SKM-1 treated with dmso at 0.1 percent for 144 hours (cell line): ENCODE measurements at regions not wholly inside any gene's neighbourhood (a gene's known extent, or its start where the extent isn't known, plus 50 kb on each side); places are given as distances from the start of the nearest gene placed in this dataset.
"Not testable (repeated sequence)": the region's sequence is repeated elsewhere in the genome, so short reads cannot be mapped to it uniquely, and the experiment has no call there.

Experiments used
- DNase-seq: peaks from one replicate; lab custom pipeline; 2025; ENCODE audit not compliant: unreplicated experiment; lab: John Stamatoyannopoulos, UW

GRCh38 chrX:1140236-1140681 is 72.2 kb downstream of the CRLF2 start:
- no peak for DNase-seq

- DNase-seq: no peak
Measured at GRCh38 chrX:1139185-1139500, 73.3 kb downstream of the CRLF2 start.

DNA sequence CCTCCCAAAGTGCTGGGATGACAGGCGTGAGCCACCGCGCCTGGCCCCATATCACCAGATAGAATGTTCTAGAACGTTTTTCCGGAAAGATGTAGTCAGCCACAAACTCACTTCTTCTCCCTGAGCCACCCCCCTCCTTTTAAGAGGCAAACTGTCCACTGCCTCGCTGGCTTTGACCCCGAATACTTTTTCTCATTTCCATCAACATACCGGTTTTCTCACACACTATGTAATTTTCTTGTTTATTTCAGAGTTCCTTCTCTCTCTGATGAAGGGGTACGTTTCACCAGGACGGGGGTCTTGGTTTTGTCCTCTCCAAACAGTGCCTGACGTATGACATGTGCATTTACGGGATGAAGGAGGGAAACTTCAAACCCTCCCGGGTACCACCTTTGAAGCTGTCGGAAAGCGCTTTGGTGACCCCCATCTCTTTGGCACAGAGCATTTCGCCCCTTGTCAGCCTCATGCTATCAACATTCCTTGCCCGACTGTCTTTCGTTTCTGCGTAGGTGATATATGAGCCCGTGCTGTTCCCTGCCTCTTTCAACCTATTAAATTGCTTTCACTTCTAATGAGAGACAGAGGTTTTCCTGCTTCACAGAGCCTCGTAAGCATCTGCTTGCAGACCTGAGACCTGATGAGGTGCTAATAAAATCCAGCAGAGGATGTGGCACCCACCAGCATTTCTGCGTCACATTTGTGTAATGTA is 73.8 kb downstream of the CRLF2 start:
- no peak for DNase-seq

DNA sequence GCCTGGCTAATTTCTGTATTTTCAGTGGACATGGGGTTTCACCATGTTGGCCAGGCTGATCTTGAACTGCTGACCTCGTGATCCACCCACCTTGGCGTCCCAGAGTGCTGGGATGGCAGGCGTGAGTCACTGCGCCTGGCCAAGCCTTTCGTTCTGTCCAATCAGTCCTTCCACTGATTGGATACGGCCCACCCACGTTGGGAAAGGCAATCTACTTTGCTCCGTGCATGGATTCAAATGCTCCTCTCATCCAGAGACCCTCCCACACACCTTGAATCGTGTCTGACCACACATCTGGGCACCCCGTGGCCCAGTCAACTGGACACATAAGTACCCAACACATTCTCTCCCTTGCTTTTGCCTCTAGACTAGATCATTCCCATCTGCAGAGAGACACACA is 74.9 kb downstream of the CRLF2 start:
- no peak for DNase-seq

- not testable (repeated sequence) for DNase-seq
Measured at GRCh38 chrX:1136582-1136981, 75.9 kb downstream of the CRLF2 start.

- DNase-seq: no peak
Measured at GRCh38 chrX:1134976-1135375, 77.5 kb downstream of the CRLF2 start.

DNA sequence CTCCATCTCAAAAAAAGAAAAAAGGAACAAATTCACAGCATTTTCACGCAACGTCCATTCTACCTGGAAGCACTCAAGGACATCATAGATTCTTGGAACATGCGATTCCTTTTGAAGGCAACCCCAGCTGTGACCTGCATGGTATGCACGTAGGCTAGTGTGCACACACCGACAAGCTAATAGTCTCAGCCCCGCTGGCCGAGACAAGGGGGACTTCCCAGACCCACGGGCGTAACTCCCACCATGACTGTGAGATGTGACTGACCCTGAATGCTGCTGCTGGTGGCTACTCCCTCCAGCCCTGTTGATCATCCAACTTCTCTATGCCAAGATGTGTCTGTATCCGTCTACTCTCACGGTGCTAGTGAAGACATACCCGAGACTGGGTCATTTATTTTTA is 78.3 kb downstream of the CRLF2 start:
- no peak for DNase-seq

DNA sequence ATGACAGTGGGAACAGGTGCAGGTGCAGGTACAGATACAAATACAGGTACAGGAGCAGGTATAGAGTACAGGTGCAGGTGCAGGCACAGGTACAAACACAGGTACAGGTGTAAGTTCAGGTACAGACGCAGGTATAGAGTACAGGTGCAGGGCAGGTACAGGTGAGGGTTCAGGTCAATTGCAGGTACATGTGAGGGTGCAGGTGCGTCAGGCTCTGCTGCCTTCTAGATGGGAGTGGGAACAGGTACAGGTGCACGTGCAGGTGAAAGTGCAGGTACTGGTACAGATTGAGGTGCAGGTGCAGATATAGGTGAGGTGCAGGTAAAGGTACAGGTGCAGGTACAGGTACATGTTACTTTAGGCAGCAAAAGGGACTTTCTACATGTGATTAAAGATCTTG is 85.7 kb downstream of the CRLF2 start:
- no peak for DNase-seq

GRCh38 chrX:1124531-1124930 is 87.9 kb downstream of the CRLF2 start:
- DNase-seq: no peak

GRCh38 chrX:1122851-1123250 is 89.6 kb downstream of the CRLF2 start:
- DNase-seq: not testable (repeated sequence)

- no peak for DNase-seq
Measured at GRCh38 chrX:1119275-1119674, 93.2 kb downstream of the CRLF2 start.

GRCh38 chrX:1118572-1119199 is 93.8 kb downstream of the CRLF2 start:
- DNase-seq: no peak

DNA sequence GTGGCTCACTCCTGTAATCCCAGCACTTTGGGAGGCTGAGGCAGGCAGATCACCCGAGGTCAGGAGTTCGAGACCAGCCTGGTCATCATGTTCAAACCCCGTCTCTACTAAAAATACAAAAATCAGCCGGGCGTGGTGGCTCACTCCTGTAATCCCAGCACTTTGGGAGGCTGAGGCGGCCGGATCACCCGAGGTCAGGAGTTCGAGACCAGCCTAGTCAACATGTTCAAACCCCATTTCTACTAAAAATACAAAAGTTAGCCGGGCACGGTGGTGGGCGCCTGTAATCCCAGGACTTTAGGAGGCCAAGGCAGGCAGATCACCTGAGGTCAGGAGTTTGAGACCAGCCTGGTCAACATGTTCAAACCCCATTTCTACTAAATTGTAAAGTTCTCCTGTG is 97.0 kb downstream of the CRLF2 start:
- DNase-seq: not testable (repeated sequence)

- no peak for DNase-seq
Measured at GRCh38 chrX:1112321-1112720, 100.1 kb downstream of the CRLF2 start.

DNA sequence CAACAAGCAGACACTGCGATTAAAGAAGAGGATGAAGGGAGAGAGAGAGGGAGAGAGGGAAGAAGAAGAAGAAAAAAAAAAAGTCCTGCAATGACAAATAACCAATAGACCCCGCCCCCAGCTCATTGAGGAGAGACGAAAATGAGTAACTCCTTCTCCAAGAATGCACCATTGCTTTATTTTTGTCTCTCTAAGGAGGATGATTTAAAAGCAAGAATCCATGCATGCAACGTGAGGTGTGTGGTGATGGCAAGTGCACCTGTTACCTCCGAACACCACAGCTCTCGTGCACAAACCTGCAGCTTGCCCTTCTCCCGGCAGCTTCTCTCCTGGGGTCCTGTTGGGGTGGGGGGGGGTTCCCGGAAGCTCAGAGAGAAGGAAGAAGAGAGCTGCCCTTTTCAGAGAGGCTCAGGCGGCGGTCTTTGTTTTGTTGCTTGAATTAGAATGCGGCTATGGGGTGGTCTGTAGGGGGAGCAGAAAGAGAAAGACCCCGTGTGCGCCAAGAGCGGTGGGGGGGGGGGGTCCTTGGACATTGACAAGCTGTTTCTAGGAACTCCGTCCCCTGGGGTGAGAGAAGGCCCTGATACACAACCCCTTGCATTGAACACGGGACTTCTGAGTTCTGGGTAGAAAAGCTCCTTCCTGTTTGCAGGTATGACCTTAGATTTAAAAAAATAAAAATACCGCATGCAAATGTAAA is 100.7 kb downstream of the CRLF2 start:
- DNase-seq: no peak

DNA sequence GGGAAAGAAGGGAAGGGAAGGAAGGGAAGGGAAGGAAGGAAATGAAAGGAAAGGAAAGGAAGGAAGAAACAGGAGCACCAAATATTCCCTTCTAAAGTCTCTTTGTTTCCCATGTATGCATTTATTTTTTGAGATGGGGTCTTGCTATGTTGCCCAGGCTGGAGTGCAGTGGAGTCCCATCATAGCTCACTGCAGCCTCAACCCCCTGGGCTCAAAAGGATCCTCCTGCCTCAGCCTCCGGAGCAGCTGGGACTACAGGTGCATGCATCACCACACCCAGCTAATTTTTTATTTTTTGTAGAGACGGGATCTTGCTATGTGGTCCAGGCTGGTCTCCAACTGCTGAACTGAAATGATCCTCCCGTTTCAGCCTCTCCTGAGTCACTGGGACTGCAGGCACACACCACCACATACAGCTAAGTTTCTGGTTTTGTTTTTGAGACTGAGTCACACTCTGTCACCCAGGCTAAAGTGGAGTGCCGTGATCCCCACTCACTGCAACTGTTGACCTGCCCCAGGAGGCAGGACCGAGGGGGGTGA is 102.8 kb downstream of the CRLF2 start:
- no peak for DNase-seq

- DNase-seq: no peak
Measured at GRCh38 chrX:1108501-1109445, 103.7 kb downstream of the CRLF2 start.

- no peak for DNase-seq
Measured at GRCh38 chrX:1106478-1107210, 105.8 kb downstream of the CRLF2 start.

DNA sequence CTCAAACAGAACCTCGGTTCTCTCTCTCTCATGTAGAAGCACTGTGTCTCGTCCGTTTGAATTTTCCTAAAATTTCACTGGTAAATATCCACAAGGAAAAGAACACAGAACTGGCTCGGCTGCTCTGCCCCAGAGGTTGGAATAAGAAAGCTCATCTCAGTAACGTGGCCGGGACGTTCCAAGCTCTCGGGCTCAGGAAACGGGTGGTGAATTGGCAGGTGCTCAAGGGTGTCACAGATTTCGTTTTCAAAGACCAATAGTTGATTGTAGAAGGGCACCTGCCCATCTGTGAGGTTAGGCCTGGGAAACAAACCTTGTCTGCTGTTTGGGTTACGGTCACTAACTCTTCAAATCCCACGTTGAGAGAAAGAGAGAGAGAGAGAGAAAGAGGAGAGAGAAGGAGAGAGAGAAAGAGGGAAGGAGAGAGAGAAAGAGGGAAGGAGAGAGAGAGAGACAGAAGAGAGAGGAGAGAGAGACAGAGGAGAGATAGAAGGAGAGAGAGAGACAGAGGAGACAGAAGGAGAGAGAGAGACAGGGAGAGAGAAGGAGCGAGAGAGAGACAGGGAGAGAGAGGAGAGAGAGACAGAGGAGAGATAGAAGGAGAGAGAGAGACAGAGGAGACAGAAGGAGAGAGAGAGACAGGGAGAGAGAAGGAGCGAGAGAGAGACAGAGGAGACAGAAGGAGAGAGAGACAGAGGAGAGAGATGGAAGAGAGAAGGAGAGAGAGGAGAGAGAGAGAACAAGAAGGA is 106.6 kb downstream of the CRLF2 start:
- DNase-seq: no peak

- not testable (repeated sequence) for DNase-seq
Measured at GRCh38 chrX:1105031-1105430, 107.4 kb downstream of the CRLF2 start.
